Stimulated activated naive CD8-positive, alpha-beta T cell treated with anti-CD3 and anti-CD28 coated beads, Interleukin-15, amount 100 ng/mL, for 72 hours (primary cell): ENCODE measurements at regions not wholly inside any gene's neighbourhood (a gene's known extent, or its start where the extent isn't known, plus 50 kb on each side); places are given as distances from the start of the nearest gene placed in this dataset.
"Not testable (repeated sequence)": the region's sequence is repeated elsewhere in the genome, so short reads cannot be mapped to it uniquely, and the experiment has no call there.

Experiments used
- ATAC-seq: fragments of 150-1000 bp; cut with Tn5 transposase; 2 replicates; pipeline ENCODE4 v1.10.0; 2021; ENCODE audit warnings: mild to moderate bottlenecking, moderate library complexity
- DNase-seq, 2 donors: peaks; one replicate each; pipeline ENCODE4 v3.0.0; 2021 to 2022
- H3K27ac Mint-ChIP-seq, 2 donors: one replicate each; pipeline ENCODE4 v1.8.0; 2022; ENCODE audit warnings: mild to moderate bottlenecking in 2 of 2, mixed read lengths in 2 of 2, moderate library complexity in 2 of 2
- H3K27me3 Mint-ChIP-seq: one replicate; pipeline ENCODE4 v1.8.0; 2022; ENCODE audit warnings: mixed read lengths
- H3K4me1 Mint-ChIP-seq: one replicate; pipeline ENCODE4 v1.8.0; 2022; ENCODE audit warnings: mild to moderate bottlenecking, mixed read lengths
- H3K4me3 Mint-ChIP-seq, 2 donors: one replicate each; pipeline ENCODE4 v1.8.0; 2022; ENCODE audit warnings: mild to moderate bottlenecking in 2 of 2, mixed read lengths in 2 of 2, moderate library complexity in 1 of 2
- H3K9me3 Mint-ChIP-seq, 2 donors: one replicate each; pipeline ENCODE4 v1.8.0; 2022; ENCODE audit warnings: mixed read lengths in 2 of 2

DNA sequence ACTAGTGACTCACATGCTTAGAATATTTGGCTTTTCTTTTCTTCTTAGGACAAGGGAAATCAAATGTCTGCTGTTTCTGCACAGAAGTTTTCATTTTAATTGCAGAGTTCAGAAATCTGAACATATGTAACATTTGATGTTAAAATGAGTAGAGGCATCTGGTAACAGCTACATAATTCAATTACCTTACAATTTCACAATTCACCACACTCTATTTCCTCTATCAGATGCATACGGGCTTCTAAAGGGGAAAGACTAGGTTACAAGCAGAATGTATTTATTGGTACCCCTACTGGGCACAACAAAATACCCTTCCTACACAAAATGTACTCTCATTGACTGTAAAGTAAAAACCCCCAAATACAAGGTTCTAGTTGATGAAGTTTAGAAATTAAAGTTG is 176.0 kb downstream of the SOX2 start:
- Mint-ChIP-seq H3K27me3 (no peaks in the 10 kb centered on the region), H3K9me3 (no peaks in the 10 kb centered on the region), H3K4me3 (no peak overlapping the region), H3K4me1 (no peaks in the 10 kb centered on the region), H3K27ac (peak overlapping the region in 1 of 2 donors; percentile 76)
- DNase-seq (no peak), ATAC-seq (no peak)

DNA sequence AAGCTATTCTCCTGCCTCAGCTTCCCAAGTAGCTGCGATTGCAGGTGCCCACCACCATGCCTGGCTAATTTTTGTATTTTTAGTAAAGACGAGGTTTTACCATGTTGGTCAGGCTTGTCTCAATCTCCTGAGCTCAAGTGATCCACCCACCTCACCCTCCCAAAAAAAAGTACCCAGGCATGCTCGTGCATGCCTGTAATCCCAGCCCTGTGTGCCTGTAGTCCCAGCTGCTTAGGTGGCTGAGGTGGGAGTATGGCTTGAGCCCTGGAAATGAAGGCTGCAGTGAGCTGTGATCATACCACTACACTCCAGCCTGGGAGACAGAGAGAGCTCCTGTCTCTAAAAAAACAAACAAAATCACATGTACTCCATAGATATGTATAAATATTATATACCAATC is 176.5 kb downstream of the SOX2 start:
- ATAC-seq, result no peak
- Mint-ChIP-seq H3K4me1 (no peaks in the 10 kb centered on the region), H3K27me3 (no peaks in the 10 kb centered on the region), H3K27ac (no peak overlapping the region), H3K9me3 (no peaks in the 10 kb centered on the region), H3K4me3 (no peak overlapping the region)
- no peak for DNase-seq

DNA sequence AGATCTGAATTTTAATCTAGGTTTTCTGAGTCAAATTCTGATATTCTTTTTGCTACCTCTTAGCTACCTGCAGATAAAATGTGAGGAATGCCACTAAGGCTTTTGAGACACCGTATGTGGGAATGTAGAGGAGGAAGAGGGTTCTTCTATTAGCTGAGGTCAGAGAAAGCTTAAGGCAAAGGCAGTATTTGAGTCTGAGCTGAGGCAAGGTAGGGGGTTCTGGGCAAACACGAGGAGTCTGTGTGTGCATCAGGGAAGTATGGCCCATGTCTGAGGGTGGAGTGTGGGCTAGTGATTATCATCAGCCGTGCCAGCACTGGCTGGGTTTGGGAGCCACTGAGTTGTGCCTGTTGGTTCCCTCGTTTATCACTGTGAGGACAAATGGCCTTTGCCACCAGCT is 181.1 kb downstream of the SOX2 start:
- no peak for ATAC-seq
- Mint-ChIP-seq H3K4me3 (no peak overlapping the region), H3K4me1 (no peaks in the 10 kb centered on the region), H3K27ac (no peak overlapping the region), H3K27me3 (no peaks in the 10 kb centered on the region), H3K9me3 (no peaks in the 10 kb centered on the region)
- DNase-seq, result no peak

DNA sequence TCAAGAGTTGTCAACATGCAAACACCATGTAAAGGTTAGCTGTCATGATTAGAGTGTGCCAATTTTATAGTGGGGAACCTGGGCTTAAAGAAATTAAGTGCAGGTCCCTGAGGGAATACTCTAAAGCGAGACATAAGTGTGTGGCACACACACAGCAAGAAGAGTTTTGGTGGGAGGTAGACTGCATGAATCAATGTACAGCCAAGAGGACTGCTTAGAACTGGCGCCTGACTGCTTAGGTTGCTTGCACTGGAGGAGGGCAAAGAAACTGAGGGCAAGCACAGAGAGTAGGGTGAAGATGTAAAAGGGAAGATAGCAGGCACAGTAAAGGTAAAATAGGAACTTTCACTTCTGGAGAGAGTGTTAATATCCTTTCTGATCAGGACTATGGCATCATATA is 184.9 kb downstream of the SOX2 start:
- H3K27ac Mint-ChIP-seq, result no peak overlapping the region
- H3K4me3 Mint-ChIP-seq, result no peak overlapping the region
- H3K9me3 Mint-ChIP-seq, result no peaks in the 10 kb centered on the region
- DNase-seq (no peak), ATAC-seq (no peak)
- no peaks in the 10 kb centered on the region for H3K27me3 Mint-ChIP-seq
- H3K4me1 Mint-ChIP-seq, result no peaks in the 10 kb centered on the region

DNA sequence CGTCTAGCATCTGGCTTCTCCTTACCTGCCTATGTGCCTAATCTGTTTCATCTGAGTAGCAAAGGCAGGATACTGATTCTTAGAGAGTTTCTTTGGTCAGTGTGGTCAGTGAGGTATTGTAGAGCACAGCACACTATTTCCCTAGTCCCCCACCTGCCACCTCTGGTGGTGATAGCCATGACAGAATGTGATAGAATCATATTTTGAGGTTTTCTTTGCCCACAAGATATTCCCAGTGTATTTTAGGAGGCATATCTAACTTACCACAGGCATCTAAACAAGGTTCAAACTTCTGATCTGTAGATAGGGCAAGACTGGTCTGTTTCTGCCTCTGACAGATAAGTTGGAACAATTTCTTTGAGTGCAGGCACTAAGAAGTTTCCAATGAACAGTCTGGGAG is 188.0 kb downstream of the SOX2 start:
- Mint-ChIP-seq H3K27me3 (no peaks in the 10 kb centered on the region), H3K4me3 (no peak overlapping the region), H3K4me1 (no peaks in the 10 kb centered on the region), H3K27ac (no peak overlapping the region), H3K9me3 (no peaks in the 10 kb centered on the region)
- no peak for ATAC-seq
- DNase-seq, result no peak

DNA sequence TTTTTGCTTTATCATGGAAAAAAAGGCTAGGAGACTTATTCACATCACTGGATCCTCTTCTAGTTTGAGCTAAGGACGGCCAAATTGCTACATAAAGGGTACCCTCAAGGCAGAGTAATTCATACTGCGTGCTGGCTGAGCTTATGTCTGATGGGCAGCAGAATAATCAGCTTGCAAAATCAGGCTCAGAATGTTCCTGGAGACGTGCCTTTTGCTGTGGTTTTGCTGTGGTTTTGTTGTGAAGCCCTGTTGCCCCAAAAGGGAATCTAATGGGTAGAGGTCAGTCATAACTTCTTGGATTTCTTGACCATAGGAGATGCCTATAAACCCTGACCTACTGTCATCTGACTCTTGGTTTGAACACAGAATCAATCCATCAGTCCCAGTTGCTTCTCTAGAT is 189.9 kb downstream of the SOX2 start:
- no peak for DNase-seq
- no peak overlapping the region for H3K27ac Mint-ChIP-seq
- no peaks in the 10 kb centered on the region for H3K27me3 Mint-ChIP-seq
- no peak overlapping the region for H3K4me3 Mint-ChIP-seq
- no peak for ATAC-seq
- H3K9me3 Mint-ChIP-seq, result no peaks in the 10 kb centered on the region
- H3K4me1 Mint-ChIP-seq, result no peaks in the 10 kb centered on the region

DNA sequence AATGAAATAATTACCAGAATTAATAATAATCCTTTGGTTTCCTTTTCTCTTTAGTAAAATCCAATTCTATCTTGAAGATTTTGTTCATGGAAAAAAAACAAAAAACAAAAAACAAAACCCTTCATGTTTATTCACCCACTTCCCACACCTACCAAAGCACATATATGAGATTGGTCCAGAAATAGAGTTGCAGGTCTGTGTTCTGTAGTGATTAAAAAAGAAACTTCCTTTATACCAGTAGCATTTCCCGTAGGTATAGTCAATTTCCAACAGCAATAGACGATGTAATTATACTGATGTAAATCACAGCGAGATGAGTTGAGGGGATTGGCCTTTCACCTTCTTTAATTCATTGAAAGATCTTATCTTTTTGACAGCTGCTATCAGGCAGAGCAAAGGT is 194.6 kb downstream of the SOX2 start:
- no peak overlapping the region for H3K27ac Mint-ChIP-seq
- no peak for ATAC-seq

DNA sequence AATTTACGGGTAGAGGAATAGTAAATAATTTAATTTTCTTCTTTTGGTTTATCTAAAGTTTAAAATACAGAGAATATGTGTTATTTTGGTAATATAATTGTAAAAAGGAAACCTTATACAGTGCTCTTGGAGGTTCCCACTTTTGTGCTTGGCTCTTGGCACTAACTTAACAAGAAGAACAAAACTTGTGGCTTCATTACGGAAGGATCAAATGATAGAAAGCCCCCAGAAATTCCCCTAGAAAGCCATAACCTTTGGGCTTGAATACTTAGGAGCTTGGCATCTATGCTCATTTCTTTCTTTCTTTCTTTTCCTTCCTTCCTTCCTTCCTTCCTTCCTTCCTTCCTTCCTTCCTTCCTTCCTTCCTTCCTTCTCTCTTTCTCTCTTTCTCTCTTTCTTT is 197.5 kb downstream of the SOX2 start:
- no peak overlapping the region for H3K4me3 Mint-ChIP-seq
- no peaks in the 10 kb centered on the region for H3K9me3 Mint-ChIP-seq

More for the DNA sequence above, 194.6 kb downstream of the SOX2 start:
- Mint-ChIP-seq H3K4me1 (no peaks in the 10 kb centered on the region), H3K9me3 (no peaks in the 10 kb centered on the region), H3K27me3 (no peaks in the 10 kb centered on the region), H3K4me3 (no peak overlapping the region)
- DNase-seq, result no peak

DNA sequence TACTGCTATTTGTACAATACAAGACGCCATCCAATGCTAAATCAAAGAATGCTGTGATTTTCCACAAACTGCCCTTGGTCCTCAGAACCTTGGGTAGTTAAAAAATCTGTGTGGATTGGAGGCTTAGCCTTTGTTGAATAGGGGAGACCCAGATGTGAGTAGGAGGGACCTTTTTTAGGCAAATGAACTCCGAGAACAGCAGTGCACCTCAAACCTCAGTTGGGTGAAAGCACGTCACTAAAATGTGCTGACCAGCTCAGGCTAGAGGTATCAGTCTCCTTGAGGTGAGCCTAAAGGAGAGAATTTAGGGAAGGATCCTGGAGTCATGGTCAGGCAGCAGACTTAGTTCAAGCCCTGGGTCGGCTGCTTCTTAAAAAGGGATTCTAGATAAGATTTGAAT is 200.7 kb downstream of the SOX2 start:
- no peak for ATAC-seq
- Mint-ChIP-seq H3K4me1 (no peaks in the 10 kb centered on the region), H3K27ac (no peak overlapping the region), H3K4me3 (no peak overlapping the region), H3K27me3 (no peaks in the 10 kb centered on the region), H3K9me3 (no peaks in the 10 kb centered on the region)
- DNase-seq, result no peak

More for the DNA sequence above, 197.5 kb downstream of the SOX2 start:
- no peak overlapping the region for H3K27ac Mint-ChIP-seq
- ATAC-seq, result no peak
- no peak for DNase-seq
- H3K27me3 Mint-ChIP-seq, result no peaks in the 10 kb centered on the region
- H3K4me1 Mint-ChIP-seq, result no peaks in the 10 kb centered on the region

DNA sequence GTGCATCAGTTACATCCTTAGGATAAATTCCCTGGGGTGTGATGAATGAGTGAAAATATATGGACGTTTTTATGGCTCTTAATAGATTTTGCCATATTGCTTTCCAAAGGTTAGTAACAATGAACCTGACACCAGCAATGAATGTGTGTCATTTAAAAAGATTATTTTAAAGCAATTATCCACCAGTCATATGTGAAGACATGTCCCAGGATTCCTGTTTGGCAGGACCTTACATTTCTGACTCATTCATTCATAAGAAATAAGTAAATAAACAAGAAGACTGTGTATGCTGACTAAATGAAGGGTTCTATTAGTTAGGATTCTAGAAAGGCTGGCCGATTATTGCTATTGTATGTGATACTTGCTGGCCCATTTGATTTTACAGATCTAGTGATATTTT is 201.5 kb downstream of the SOX2 start:
- no peak for DNase-seq
- H3K27ac Mint-ChIP-seq, result no peak overlapping the region

DNA sequence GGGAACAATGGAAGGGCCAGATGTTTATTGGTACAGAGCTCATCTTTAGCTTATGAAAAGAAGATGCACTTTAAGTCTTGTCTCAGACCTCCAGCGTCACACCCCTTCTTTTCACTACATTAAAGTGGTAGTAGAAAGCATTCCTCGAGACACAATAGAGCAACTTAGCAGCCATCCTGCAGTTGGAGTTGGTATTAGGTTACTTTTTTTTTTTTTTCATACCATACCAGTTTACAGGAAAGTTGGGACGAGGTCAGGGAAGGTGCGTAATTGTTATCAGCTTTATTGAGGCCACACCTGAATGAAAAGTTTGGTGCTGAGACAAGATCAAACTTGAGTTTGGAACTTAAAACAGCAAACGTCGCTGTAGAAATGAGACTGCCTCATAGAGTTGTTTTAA is 203.8 kb downstream of the SOX2 start:
- DNase-seq, result no peak
- Mint-ChIP-seq H3K27ac (no peak overlapping the region), H3K27me3 (no peaks in the 10 kb centered on the region), H3K9me3 (no peaks in the 10 kb centered on the region), H3K4me1 (no peaks in the 10 kb centered on the region), H3K4me3 (no peak overlapping the region)
- no peak for ATAC-seq

More for the DNA sequence above, 201.5 kb downstream of the SOX2 start:
- no peaks in the 10 kb centered on the region for H3K9me3 Mint-ChIP-seq
- ATAC-seq, result no peak
- H3K27me3 Mint-ChIP-seq, result no peaks in the 10 kb centered on the region
- H3K4me3 Mint-ChIP-seq, result no peak overlapping the region
- H3K4me1 Mint-ChIP-seq, result no peaks in the 10 kb centered on the region

DNA sequence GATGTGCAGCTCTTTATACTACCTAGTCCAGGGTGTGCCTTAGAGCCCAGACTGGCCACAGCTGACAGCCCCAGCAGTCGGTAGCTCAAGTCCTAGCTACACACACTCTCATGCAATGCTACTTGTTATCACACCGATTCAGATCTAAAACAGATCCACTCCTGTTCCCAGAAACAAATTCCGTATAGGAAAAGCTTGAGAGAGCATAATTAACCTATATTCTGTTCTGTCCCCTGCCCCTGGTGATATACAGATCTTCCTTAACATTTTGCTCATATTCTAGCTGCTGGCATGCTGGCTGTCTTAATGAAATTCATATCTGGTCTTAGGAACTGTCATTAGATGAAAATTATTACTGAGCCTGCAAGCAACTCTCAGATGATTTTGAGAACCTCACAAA is 204.3 kb downstream of the SOX2 start:
- H3K9me3 Mint-ChIP-seq, result no peaks in the 10 kb centered on the region
- no peak overlapping the region for H3K27ac Mint-ChIP-seq
- H3K27me3 Mint-ChIP-seq, result no peaks in the 10 kb centered on the region
- ATAC-seq (no peak), DNase-seq (no peak)
- no peaks in the 10 kb centered on the region for H3K4me1 Mint-ChIP-seq
- H3K4me3 Mint-ChIP-seq, result no peak overlapping the region

DNA sequence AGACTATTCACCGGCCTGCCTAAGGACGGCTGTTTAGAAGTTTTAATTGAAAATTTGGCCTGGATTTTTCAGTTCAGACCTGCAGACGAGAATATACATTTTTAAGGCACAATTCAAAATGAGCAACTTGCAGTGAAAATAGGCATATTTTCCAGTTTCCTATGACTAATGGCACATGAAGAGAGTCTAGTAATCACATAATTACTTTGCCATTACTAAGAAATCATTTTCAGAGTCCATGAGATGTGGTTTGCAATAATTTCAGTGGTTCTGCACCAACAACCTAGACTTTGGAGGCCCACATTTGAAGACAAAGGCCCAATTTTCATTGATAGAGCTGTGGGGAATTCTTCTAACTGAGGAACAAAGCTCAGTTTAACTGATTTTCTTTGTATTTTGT is 205.3 kb downstream of the SOX2 start:
- Mint-ChIP-seq H3K4me1 (no peaks in the 10 kb centered on the region), H3K27me3 (no peaks in the 10 kb centered on the region), H3K9me3 (no peaks in the 10 kb centered on the region), H3K4me3 (no peak overlapping the region), H3K27ac (no peak overlapping the region)
- DNase-seq (no peak), ATAC-seq (no peak)

DNA sequence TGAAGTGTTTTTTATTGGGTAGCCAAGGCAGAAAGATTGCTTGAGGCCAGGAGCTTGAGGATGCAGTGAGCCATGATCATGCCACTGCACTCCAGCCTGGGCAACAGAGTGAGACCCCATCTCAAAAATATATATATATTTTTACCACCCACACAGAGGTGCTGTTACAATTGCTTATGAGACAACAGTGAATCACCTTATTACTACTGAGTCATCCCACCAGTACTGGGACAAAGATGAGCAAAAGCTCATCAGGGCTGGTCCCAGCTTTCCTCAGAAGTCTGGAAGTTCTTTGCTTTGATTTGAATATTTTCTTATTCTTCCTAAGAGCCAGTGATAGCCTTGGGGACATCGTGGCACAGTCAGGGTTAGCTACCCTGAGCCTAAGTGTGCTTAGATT is 207.7 kb downstream of the SOX2 start:
- Mint-ChIP-seq H3K4me1 (no peaks in the 10 kb centered on the region), H3K27ac (peak overlapping the region in 1 of 2 donors; percentile 42), H3K4me3 (no peak overlapping the region), H3K27me3 (no peaks in the 10 kb centered on the region), H3K9me3 (no peaks in the 10 kb centered on the region)
- DNase-seq (no peak), ATAC-seq (no peak)

DNA sequence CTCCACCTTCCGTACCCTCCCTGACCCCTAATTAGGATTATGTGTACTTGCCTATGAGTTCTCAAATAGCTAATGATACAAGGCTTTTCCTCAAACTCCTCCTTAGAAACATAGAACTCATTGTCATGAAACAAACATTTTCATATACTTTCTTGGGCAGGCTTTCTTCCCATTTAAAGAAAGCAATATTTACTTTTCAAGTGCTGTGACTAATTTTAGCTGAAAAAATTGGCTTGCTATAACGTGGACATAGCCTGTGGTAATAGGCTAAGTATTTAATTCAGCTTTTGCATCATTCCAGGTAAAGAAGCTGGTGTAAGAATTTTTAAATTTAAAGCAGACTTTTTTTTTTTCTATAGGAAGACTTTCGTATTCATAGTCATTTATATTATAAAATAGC is 208.7 kb downstream of the SOX2 start:
- Mint-ChIP-seq H3K4me1 (no peaks in the 10 kb centered on the region), H3K27me3 (no peaks in the 10 kb centered on the region), H3K27ac (no peak overlapping the region), H3K4me3 (no peak overlapping the region), H3K9me3 (no peaks in the 10 kb centered on the region)
- ATAC-seq (no peak), DNase-seq (no peak)

DNA sequence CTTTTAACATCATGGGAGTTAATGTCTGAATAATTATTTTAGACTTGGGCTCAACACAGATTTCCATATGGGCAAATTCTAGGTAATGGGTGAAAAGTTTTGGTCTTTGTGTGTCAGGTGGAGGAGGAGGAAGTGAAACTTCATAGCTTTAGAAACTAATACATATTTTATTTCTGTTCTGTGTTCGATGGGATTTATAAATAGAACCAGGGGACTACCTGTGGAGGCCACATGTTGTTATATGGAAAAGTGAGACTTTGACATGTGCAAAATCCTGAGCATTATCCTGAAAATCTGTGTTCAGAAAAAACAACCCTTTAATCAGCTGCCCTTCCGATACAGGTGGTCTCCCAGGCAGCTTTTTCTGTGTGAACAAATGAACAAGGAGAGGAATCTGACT is 209.5 kb downstream of the SOX2 start:
- DNase-seq, result no peak
- Mint-ChIP-seq H3K27ac (no peak overlapping the region), H3K4me1 (no peaks in the 10 kb centered on the region), H3K27me3 (no peaks in the 10 kb centered on the region), H3K9me3 (no peaks in the 10 kb centered on the region), H3K4me3 (no peak overlapping the region)
- ATAC-seq, result no peak

DNA sequence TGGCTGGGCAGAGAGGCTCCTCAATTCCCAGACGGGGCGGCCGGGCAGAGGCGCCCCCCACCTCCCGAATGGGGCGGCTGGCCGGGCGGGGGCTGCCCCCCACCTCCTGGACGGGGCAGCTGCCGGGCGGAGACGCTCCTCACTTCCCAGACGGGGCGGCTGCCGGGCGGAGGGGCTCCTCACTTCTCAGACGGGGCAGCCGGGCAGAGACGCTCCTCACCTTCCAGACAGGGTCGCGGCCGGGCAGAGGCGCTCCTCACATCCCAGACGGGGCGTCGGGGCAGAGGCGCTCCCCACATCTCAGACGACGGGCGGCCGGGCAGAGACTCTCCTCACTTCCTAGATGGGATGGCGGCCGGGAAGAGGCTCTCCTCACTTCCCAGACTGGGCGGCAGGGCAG is 214.1 kb downstream of the SOX2 start:
- H3K27ac Mint-ChIP-seq, ATAC-seq, H3K4me1 Mint-ChIP-seq, H3K4me3 Mint-ChIP-seq, H3K27me3 Mint-ChIP-seq, DNase-seq: not testable (repeated sequence)
- H3K9me3 Mint-ChIP-seq, result peaks cover 7 to 20% of the 10 kb centered on the region in 2 donors

DNA sequence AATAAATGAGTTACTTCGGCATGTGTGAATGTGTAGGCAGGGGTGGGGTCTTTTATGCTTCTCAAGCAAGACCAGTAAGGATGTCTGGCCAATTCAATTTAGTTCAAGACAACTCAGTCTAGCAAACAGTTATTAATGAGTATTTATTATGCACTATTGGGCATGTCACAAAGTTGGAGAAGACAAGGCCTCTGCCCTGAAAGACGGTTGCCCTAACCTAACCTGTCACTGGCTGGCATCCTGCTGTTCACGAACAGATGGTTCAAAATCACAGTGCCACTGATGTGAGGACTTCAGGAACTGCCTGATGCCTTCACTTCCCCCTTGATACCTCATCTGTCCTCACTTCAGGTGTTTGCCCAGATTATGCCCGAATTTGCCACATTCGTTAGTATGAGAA is 217.8 kb downstream of the SOX2 start:
- Mint-ChIP-seq H3K27me3 (no peaks in the 10 kb centered on the region), H3K9me3 (peaks cover 7 to 20% of the 10 kb centered on the region in 2 donors), H3K4me3 (no peak overlapping the region), H3K27ac (no peak overlapping the region), H3K4me1 (no peaks in the 10 kb centered on the region)
- DNase-seq (no peak), ATAC-seq (no peak)
